ENCODE measurements at regions not wholly inside any gene's neighbourhood (a gene's known extent, or its start where the extent isn't known, plus 50 kb on each side); places are given as distances from the start of the nearest gene placed in this dataset.

DNA sequence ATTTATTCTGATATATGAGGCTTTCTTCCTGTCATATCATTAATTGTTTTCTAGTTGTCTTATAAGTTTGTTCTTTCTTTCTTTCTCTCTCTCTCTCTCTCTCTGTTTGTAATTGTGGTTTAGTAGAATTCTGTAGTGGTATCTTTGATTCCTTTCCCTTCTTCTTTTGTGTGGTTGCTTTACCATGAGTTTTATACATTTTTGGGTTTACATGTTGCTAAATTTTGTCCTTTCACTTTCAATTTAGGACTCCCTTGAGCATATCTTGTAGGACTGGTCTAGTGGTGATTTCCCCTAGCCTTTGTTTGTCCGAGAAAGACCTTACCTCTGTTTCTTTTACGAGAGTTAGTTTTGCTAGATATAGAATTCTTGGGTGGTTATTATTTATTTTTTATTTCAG is 162.3 kb upstream of the CHRM3 start:
- Mint-ChIP-seq H3K4me1 (no peaks in the 10 kb centered on the region), H3K27ac (no peak overlapping the region), H3K9me3 (peaks cover 20 to 45% (median 25%) of the 10 kb centered on the region in 5 donors), H3K4me3 (no peak overlapping the region), H3K36me3 (no peaks in the 10 kb centered on the region), H3K27me3 (no peaks in the 10 kb centered on the region)
- Histone ChIP-seq H3K27ac (ENCODE audit: low read depth, low read length) (no peak overlapping the region), H3K9me3 (ENCODE audit: low read length) (no peaks in the 10 kb centered on the region), H3K4me3 (ENCODE audit: low read length) (no peak overlapping the region), H3K4me1 (ENCODE audit: insufficient read depth, low read length) (no peaks in the 10 kb centered on the region), H3K36me3 (ENCODE audit: insufficient read depth, low read length) (no peaks in the 10 kb centered on the region), H3K27me3 (ENCODE audit: insufficient read depth, low read length, poor library complexity, severe bottlenecking) (no peaks in the 10 kb centered on the region)
- DNase-seq, result no peak
- ChIA-PET POLR2A (no interaction called here), CTCF (no interaction called here)

DNA sequence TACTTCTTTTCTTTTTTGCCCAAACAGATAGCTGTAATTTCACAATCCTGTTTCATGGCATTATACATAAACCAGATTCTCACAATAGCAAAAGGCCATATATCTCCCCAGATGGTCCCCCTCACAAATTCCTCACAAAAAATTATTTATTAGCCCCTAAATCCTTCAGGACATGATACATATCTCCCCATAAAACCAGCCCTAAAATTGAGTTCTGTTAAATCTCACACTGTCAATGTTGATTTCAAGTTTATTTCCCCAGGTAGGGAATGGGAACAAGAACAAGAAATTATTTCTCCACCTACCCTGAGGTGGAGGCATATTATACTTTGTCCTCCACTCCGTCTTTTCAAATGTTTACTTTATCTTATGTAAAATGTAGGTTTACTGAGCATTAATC is 163.4 kb upstream of the CHRM3 start:
- DNase-seq, result no peak
- POLR2A ChIA-PET, result no interaction called here
- H3K4me3 ChIP-seq (ENCODE audit: low read length), result no peak overlapping the region
- CTCF ChIA-PET, result no interaction called here
- H3K27me3 Mint-ChIP-seq, result no peaks in the 10 kb centered on the region
- H3K27me3 ChIP-seq (ENCODE audit: insufficient read depth, low read length, poor library complexity, severe bottlenecking), result no peaks in the 10 kb centered on the region
- H3K36me3 ChIP-seq (ENCODE audit: insufficient read depth, low read length), result no peaks in the 10 kb centered on the region
- H3K4me1 ChIP-seq (ENCODE audit: insufficient read depth, low read length), result no peaks in the 10 kb centered on the region
- H3K27ac Mint-ChIP-seq, result no peak overlapping the region
- no peaks in the 10 kb centered on the region for H3K36me3 Mint-ChIP-seq
- H3K4me3 Mint-ChIP-seq, result no peak overlapping the region
- H3K4me1 Mint-ChIP-seq, result no peaks in the 10 kb centered on the region
- no peak overlapping the region for H3K27ac ChIP-seq (ENCODE audit: low read depth, low read length)
- no peaks in the 10 kb centered on the region for H3K9me3 ChIP-seq (ENCODE audit: low read length)
- peaks cover 20 to 45% (median 25%) of the 10 kb centered on the region in 5 donors for H3K9me3 Mint-ChIP-seq

DNA sequence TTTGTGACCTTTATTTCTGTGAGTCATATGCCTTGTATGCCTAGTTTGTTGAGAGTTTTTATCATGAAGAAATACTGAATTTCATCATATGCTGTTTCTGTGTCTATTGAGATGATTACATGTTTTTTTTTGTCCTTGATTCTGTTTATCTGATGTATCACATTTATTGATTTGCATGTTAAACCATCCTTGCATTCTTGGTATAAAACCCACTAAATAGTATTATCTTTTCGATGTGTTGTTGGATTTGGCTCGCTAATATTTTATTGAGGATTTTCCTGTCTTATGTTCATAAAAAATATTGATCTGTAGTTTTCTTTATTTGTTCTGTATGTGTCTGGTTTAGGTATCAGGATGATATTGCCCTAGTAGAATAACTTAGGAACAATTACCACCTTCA is 164.7 kb upstream of the CHRM3 start:
- no peak overlapping the region for H3K4me3 Mint-ChIP-seq
- no peaks in the 10 kb centered on the region for H3K27me3 Mint-ChIP-seq
- no peak for DNase-seq
- peaks cover 18 to 41% (median 25%) of the 10 kb centered on the region in 5 donors for H3K9me3 Mint-ChIP-seq
- no peak overlapping the region for H3K27ac Mint-ChIP-seq
- POLR2A ChIA-PET, result no interaction called here
- Histone ChIP-seq H3K27me3 (ENCODE audit: insufficient read depth, low read length, poor library complexity, severe bottlenecking) (no peaks in the 10 kb centered on the region), H3K4me3 (ENCODE audit: low read length) (no peak overlapping the region), H3K9me3 (ENCODE audit: low read length) (no peaks in the 10 kb centered on the region), H3K4me1 (ENCODE audit: insufficient read depth, low read length) (no peaks in the 10 kb centered on the region), H3K27ac (ENCODE audit: low read depth, low read length) (no peak overlapping the region), H3K36me3 (ENCODE audit: insufficient read depth, low read length) (no peaks in the 10 kb centered on the region)
- H3K4me1 Mint-ChIP-seq, result no peaks in the 10 kb centered on the region
- CTCF ChIA-PET, result no interaction called here
- no peaks in the 10 kb centered on the region for H3K36me3 Mint-ChIP-seq

DNA sequence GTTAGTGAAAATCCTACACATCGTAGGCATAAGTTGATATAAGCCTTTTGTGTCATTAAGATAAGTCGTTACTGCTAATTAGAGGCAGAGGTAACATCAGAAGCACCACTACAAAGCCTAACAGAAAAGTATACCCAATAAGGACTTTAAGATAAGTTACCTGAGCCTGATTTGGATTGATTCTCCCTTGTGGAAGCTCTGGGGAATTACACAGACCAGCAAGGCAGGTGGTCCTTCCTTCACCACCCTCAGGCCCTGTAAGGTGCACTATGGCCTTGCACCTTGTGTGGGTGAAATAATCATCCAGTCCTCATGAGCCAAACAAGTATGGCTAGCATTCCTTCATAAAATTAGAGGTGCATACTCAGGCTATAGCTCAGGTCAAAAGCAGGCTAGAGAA is 166.7 kb upstream of the CHRM3 start:
- POLR2A ChIA-PET, result no interaction called here
- H3K9me3 Mint-ChIP-seq, result peaks cover 9 to 34% (median 16%) of the 10 kb centered on the region in 5 donors
- H3K4me3 Mint-ChIP-seq, result no peak overlapping the region
- CTCF ChIA-PET, result no interaction called here
- Histone ChIP-seq H3K27me3 (ENCODE audit: insufficient read depth, low read length, poor library complexity, severe bottlenecking) (no peaks in the 10 kb centered on the region), H3K27ac (ENCODE audit: low read depth, low read length) (no peak overlapping the region), H3K4me3 (ENCODE audit: low read length) (no peak overlapping the region), H3K9me3 (ENCODE audit: low read length) (no peaks in the 10 kb centered on the region), H3K36me3 (ENCODE audit: insufficient read depth, low read length) (no peaks in the 10 kb centered on the region), H3K4me1 (ENCODE audit: insufficient read depth, low read length) (no peaks in the 10 kb centered on the region)
- H3K27me3 Mint-ChIP-seq, result no peaks in the 10 kb centered on the region
- H3K36me3 Mint-ChIP-seq, result no peaks in the 10 kb centered on the region
- no peak overlapping the region for H3K27ac Mint-ChIP-seq
- DNase-seq, result no peak
- H3K4me1 Mint-ChIP-seq, result no peaks in the 10 kb centered on the region

DNA sequence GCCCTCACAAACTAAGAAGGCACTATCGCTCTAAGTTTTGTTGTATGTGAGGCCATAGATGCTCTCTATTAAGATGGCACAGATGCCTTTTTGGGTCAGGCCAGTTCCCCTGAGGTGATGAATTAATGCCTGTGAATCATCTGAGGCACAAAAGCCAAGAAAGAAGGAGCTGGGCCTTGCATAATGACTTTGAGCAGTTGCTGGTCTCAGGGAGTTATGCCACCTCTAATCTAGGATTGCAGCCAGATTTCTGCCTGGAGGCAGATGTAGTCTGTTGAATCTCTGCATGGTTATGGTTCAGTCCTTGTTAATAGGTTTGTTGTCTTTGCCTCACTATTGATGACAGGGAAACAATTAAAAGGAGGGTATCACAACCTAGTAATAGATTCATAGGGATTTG is 168.1 kb upstream of the CHRM3 start:
- no peaks in the 10 kb centered on the region for H3K27me3 Mint-ChIP-seq
- Histone ChIP-seq H3K4me1 (ENCODE audit: insufficient read depth, low read length) (no peaks in the 10 kb centered on the region), H3K27ac (ENCODE audit: low read depth, low read length) (no peak overlapping the region), H3K27me3 (ENCODE audit: insufficient read depth, low read length, poor library complexity, severe bottlenecking) (no peaks in the 10 kb centered on the region), H3K36me3 (ENCODE audit: insufficient read depth, low read length) (no peaks in the 10 kb centered on the region), H3K4me3 (ENCODE audit: low read length) (no peak overlapping the region), H3K9me3 (ENCODE audit: low read length) (no peaks in the 10 kb centered on the region)
- ChIA-PET POLR2A (no interaction called here), CTCF (no interaction called here)
- no peak overlapping the region for H3K4me3 Mint-ChIP-seq
- no peak overlapping the region for H3K27ac Mint-ChIP-seq
- DNase-seq, result no peak
- no peaks in the 10 kb centered on the region for H3K4me1 Mint-ChIP-seq
- no peaks in the 10 kb centered on the region for H3K36me3 Mint-ChIP-seq
- peaks cover 6 to 22% (median 8%) of the 10 kb centered on the region in 5 donors for H3K9me3 Mint-ChIP-seq

DNA sequence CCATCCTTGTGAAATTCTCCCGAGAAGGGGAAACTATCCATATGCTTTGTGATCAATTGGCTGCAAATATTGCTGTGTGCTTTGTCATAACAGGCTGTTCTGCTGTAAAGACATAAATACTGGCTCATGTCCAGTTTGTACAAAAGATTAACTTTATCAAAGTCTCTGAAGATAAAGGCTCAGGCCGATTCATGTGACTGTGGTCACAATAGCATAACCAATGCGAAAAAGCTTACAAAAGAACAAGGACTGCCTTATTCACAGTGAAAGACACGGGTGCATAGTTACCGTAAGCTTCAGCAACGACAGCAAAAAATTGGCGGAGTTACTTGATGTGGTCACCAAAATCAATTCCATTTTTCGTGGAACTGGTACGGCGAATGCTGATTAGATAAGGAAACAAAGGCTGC is 173.6 kb upstream of the CHRM3 start:
- no peaks in the 10 kb centered on the region for H3K4me1 ChIP-seq (ENCODE audit: insufficient read depth, low read length)
- no peak overlapping the region for H3K4me3 ChIP-seq (ENCODE audit: low read length)
- H3K4me1 Mint-ChIP-seq, result no peaks in the 10 kb centered on the region
- no peak overlapping the region for H3K27ac ChIP-seq (ENCODE audit: low read depth, low read length)
- H3K36me3 ChIP-seq (ENCODE audit: insufficient read depth, low read length), result no peaks in the 10 kb centered on the region
- H3K27me3 ChIP-seq (ENCODE audit: insufficient read depth, low read length, poor library complexity, severe bottlenecking), result no peaks in the 10 kb centered on the region
- no peaks in the 10 kb centered on the region for H3K36me3 Mint-ChIP-seq
- CTCF ChIA-PET, result no interaction called here
- peaks cover 0 to 5% (median 2%) of the 10 kb centered on the region in 5 donors for H3K9me3 Mint-ChIP-seq
- no peak overlapping the region for H3K4me3 Mint-ChIP-seq
- no peak for DNase-seq
- no peaks in the 10 kb centered on the region for H3K9me3 ChIP-seq (ENCODE audit: low read length)
- H3K27me3 Mint-ChIP-seq, result no peaks in the 10 kb centered on the region
- H3K27ac Mint-ChIP-seq, result no peak overlapping the region
- POLR2A ChIA-PET, result no interaction called here

DNA sequence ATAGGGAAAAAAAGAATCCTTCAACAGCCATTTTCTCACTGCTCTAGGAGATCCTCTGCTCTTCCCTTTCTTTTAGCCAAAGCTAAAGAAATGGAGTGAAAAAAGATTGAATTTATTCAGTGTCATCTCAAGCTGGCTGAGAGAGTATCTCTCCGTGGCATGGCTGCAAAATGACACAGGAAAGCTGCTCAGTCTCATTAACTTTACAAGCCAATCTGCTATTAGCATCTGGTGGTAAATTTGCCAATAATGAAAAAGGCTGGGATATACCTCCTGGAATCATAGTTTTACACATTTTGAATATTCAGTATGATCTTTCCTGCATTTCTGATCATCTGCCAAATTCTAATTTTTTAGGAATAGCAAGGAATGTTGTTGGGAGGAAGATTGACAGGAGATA is 176.8 kb upstream of the CHRM3 start:
- CTCF ChIA-PET, result no interaction called here
- H3K9me3 ChIP-seq (ENCODE audit: low read length), result no peaks in the 10 kb centered on the region

DNA sequence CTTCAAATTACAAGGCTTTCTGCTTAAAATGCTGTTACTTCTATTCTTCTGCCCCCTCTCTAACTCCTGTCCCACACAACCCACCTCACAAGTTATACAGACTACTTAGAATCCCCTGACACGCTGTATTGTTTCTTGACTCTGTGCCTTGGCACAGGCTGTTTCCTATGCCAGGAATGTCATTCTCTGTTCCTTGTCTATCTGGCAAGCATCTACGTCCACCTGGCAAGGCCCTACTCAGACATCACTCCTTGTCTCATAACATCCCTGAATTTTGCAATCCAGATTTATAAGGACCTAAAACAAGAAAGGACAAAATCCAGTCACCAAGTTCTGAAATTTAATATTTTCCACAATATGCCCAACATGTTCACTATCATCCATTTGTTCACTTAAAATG is 182.0 kb upstream of the CHRM3 start:
- no peak overlapping the region for H3K4me3 Mint-ChIP-seq
- DNase-seq, result no peak
- CTCF ChIA-PET, result no interaction called here
- H3K9me3 ChIP-seq (ENCODE audit: low read length), result no peaks in the 10 kb centered on the region
- no peaks in the 10 kb centered on the region for H3K27me3 Mint-ChIP-seq
- H3K4me1 ChIP-seq (ENCODE audit: insufficient read depth, low read length), result no peaks in the 10 kb centered on the region
- no peaks in the 10 kb centered on the region for H3K36me3 ChIP-seq (ENCODE audit: insufficient read depth, low read length)
- no peak overlapping the region for H3K27ac Mint-ChIP-seq
- H3K4me1 Mint-ChIP-seq, result no peaks in the 10 kb centered on the region
- POLR2A ChIA-PET, result no interaction called here
- no peak overlapping the region for H3K27ac ChIP-seq (ENCODE audit: low read depth, low read length)
- peaks cover 0 to 12% (median 4%) of the 10 kb centered on the region in 5 donors for H3K9me3 Mint-ChIP-seq
- H3K27me3 ChIP-seq (ENCODE audit: insufficient read depth, low read length, poor library complexity, severe bottlenecking), result no peaks in the 10 kb centered on the region
- H3K36me3 Mint-ChIP-seq, result no peaks in the 10 kb centered on the region
- H3K4me3 ChIP-seq (ENCODE audit: low read length), result no peak overlapping the region

More for the DNA sequence above, 176.8 kb upstream of the CHRM3 start:
- H3K27ac ChIP-seq (ENCODE audit: low read depth, low read length), result no peak overlapping the region
- Mint-ChIP-seq H3K4me3 (no peak overlapping the region), H3K4me1 (no peaks in the 10 kb centered on the region), H3K27ac (no peak overlapping the region), H3K9me3 (peaks cover 0 to 12% (median 3%) of the 10 kb centered on the region in 5 donors), H3K27me3 (no peaks in the 10 kb centered on the region), H3K36me3 (no peaks in the 10 kb centered on the region)
- POLR2A ChIA-PET, result no interaction called here
- no peak for DNase-seq
- H3K4me3 ChIP-seq (ENCODE audit: low read length), result no peak overlapping the region
- no peaks in the 10 kb centered on the region for H3K27me3 ChIP-seq (ENCODE audit: insufficient read depth, low read length, poor library complexity, severe bottlenecking)
- no peaks in the 10 kb centered on the region for H3K36me3 ChIP-seq (ENCODE audit: insufficient read depth, low read length)
- H3K4me1 ChIP-seq (ENCODE audit: insufficient read depth, low read length), result no peaks in the 10 kb centered on the region

DNA sequence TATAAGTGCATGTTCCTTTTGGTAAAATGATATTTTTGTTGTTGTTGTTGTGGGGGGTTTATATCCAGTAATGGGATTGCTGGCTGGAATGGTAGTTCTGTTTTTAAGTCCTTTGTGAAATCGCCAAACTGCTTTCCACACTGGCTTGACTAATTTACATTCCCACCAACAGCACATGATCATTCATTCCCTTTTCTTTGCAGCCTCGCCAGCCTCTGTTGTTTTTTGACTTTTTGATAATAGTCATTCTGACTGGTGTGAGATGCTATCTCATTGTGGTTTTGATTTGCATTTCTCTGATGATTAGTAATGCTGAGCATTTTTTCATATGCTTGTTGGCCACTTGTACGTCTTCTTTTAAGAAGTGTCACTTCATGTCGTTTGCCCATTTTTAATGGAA is 188.5 kb upstream of the CHRM3 start:
- Mint-ChIP-seq H3K27ac (no peak overlapping the region), H3K4me1 (no peaks in the 10 kb centered on the region), H3K27me3 (no peaks in the 10 kb centered on the region), H3K4me3 (no peak overlapping the region), H3K36me3 (no peaks in the 10 kb centered on the region), H3K9me3 (peaks cover 0 to 11% (median 2%) of the 10 kb centered on the region in 5 donors)
- Histone ChIP-seq H3K27me3 (ENCODE audit: insufficient read depth, low read length, poor library complexity, severe bottlenecking) (no peaks in the 10 kb centered on the region), H3K4me1 (ENCODE audit: insufficient read depth, low read length) (no peaks in the 10 kb centered on the region), H3K9me3 (ENCODE audit: low read length) (peaks cover 3% of the 10 kb centered on the region), H3K4me3 (ENCODE audit: low read length) (no peak overlapping the region), H3K36me3 (ENCODE audit: insufficient read depth, low read length) (no peaks in the 10 kb centered on the region), H3K27ac (ENCODE audit: low read depth, low read length) (no peak overlapping the region)
- CTCF ChIA-PET, result no interaction called here
- POLR2A ChIA-PET, result no interaction called here
- DNase-seq, result no peak
